K562 (cell line): ENCODE measurements at regions not wholly inside any gene's neighbourhood (a gene's known extent, or its start where the extent isn't known, plus 50 kb on each side); places are given as distances from the start of the nearest gene placed in this dataset.

ENCODE experiments used
- ATAC-seq: fragments of 200-7000 bp; cut with Tn5 transposase; 3 replicates; pipeline ENCODE4 v1.9.1; 2020; ENCODE audit warnings: moderate library complexity
- BruUV-seq: library from RNA; stranded (reverse); fragments of 400-500 nt; replicated peaks from 2 replicates; lab custom pipeline; 2021; lab: Mats Ljungman, UMichigan
- CTCF ChIA-PET: fragments of 300-600 bp; formaldehyde crosslinking; extraction: SDS; loops from one replicate; lab custom pipeline; 2021; ENCODE audit warnings: low intra/inter-chr PET ratio; lab: Yijun Ruan, JAX
- POLR2A ChIA-PET: fragments of 300-600, 350-650 bp; sonication (Branson Sonifier 250); formaldehyde crosslinking; extraction: SDS; loops from one replicate; lab custom pipeline; 2021; ENCODE audit warnings: antibody characterized with exemption, inconsistent platforms; lab: Yijun Ruan, JAX
- DNase-seq, 4 experiments: peaks; one replicate each; pipeline versions ENCODE4 v3.0.0 to v3.0.0-alpha.2; 2011 to 2018; ENCODE audit warnings: low spot score in 3 of 4, mixed read lengths in 3 of 4; ENCODE audit errors: extremely low read depth in 1 of 4
- FAIRE-seq: peaks from 2 replicates; lab custom pipeline; 2011; peaks lifted over from hg19 to GRCh38; lab: Jason Lieb, UNC
- H2AFZ ChIP-seq: 2 replicates; pipeline ENCODE4 v1.6.0; 2011; ENCODE audit warnings: low read depth, low read length, control low read depth, inconsistent platforms
- H3K27ac ChIP-seq: fragments of 200-600 bp; 3 replicates; pipeline ENCODE4 v1.8.0; 2011; ENCODE audit warnings: low read depth, mild to moderate bottlenecking, control low read depth, inconsistent platforms, low read length, moderate library complexity, mixed read lengths; ENCODE audit errors: extremely low read depth
- H3K27me3 ChIP-seq, 2 experiments: fragments of 300-600 bp in 1 of 2; 2 replicates in 1 of 2; 3 replicates in 1 of 2; pipeline versions ENCODE4 v1.6.0 to v1.8.0; 2011; ENCODE audit warnings: inconsistent platforms in 2 of 2, low read length in 2 of 2, mild to moderate bottlenecking in 1 of 2, mixed read lengths in 1 of 2, moderate library complexity in 1 of 2; ENCODE audit not compliant: control insufficient read depth in 2 of 2, insufficient read depth in 2 of 2
- H3K36me3 ChIP-seq: fragments of 300-600 bp; 3 replicates; pipeline ENCODE4 v1.8.0; 2011; ENCODE audit warnings: mild to moderate bottlenecking, low read length, inconsistent platforms; ENCODE audit not compliant: control insufficient read depth, insufficient read depth
- H3K4me1 ChIP-seq, 2 experiments: fragments of 200-600 bp in 1 of 2; replicated peaks in 1 of 2; 2 replicates in 1 of 2; 3 replicates in 1 of 2; pipeline versions ENCODE4 v1.5.1 to v1.8.0; 2011; ENCODE audit warnings: inconsistent platforms in 2 of 2, low read length in 2 of 2, mild to moderate bottlenecking in 1 of 2, mixed read lengths in 1 of 2, moderate library complexity in 1 of 2; ENCODE audit not compliant: control insufficient read depth in 2 of 2, insufficient read depth in 2 of 2
- H3K4me2 ChIP-seq: 2 replicates; pipeline ENCODE4 v1.6.1; 2011; ENCODE audit warnings: low read length, control low read depth, inconsistent platforms, mixed read lengths; ENCODE audit not compliant: insufficient read depth
- H3K4me3 ChIP-seq: fragments of 200-600 bp; sonication (generic), shearing (Covaris generic); 2 replicates; pipeline ENCODE4 v1.5.1; 2016; ENCODE audit warnings: control low read depth, inconsistent platforms
- H3K79me2 ChIP-seq: fragments of 200-600 bp; 3 replicates; pipeline ENCODE4 v1.8.0; 2011; ENCODE audit warnings: low read length, inconsistent platforms; ENCODE audit not compliant: control insufficient read depth, insufficient read depth
- H3K9ac ChIP-seq, 2 experiments: 2 replicates each; pipeline versions ENCODE4 v1.6.0 to v1.6.1; 2011; ENCODE audit warnings: low read depth in 2 of 2, low read length in 2 of 2, control low read depth in 1 of 2, inconsistent platforms in 1 of 2, mild to moderate bottlenecking in 1 of 2, mixed read lengths in 1 of 2; ENCODE audit not compliant: insufficient read depth in 1 of 2
- H3K9me1 ChIP-seq: one replicate; pipeline ENCODE4 v1.6.0; 2011; ENCODE audit warnings: inconsistent platforms, mild to moderate bottlenecking, low read length, moderate library complexity; ENCODE audit not compliant: control insufficient read depth, insufficient read depth
- H3K9me3 ChIP-seq: replicated peaks from 2 replicates; pipeline ENCODE4 v1.5.1; 2011; ENCODE audit warnings: low read depth, low read length, inconsistent platforms; ENCODE audit not compliant: control insufficient read depth, insufficient read depth
- H4K20me1 ChIP-seq: replicated peaks from 2 replicates; pipeline ENCODE4 v1.6.1; 2011; ENCODE audit warnings: low read length, inconsistent platforms, mixed read lengths; ENCODE audit not compliant: control insufficient read depth, insufficient read depth
- BHLHE40 ChIP-seq: IDR thresholded peaks from 2 replicates; pipeline ENCODE4 v1.6.1; 2011; ENCODE audit warnings: low read length, improper control_type of control experiment
- DACH1 ChIP-seq: fragments of 450-650 bp; IDR thresholded peaks from 2 replicates; pipeline ENCODE4 v1.6.1; 2018; ENCODE audit not compliant: partially characterized antibody
- EHMT2 ChIP-seq: fragments of 450-650 bp; IDR thresholded peaks from 2 replicates; pipeline ENCODE4 v1.6.1; 2018; ENCODE audit warnings: antibody characterized with exemption
- ETV1 ChIP-seq: fragments of 450-650 bp; conservative IDR thresholded peaks from 2 replicates; pipeline ENCODE4 v1.6.1; 2016; ENCODE audit warnings: missing genetic modification characterization, control low read depth, low read depth, missing compliant biosample characterization
- FOXM1 ChIP-seq, 2 experiments: fragments of 450-650 bp in 1 of 2; sonication (generic) in 1 of 2; formaldehyde crosslinking in 1 of 2; IDR thresholded peaks; 2 replicates each; pipeline versions ENCODE4 v1.6.1 to v1.9.0; 2017 to 2022; ENCODE audit warnings: low read depth in 2 of 2, mild to moderate bottlenecking in 2 of 2, missing genetic modification reagents in 1 of 2, moderate library complexity in 1 of 2
- MAFG ChIP-seq: fragments of 450-650 bp; conservative IDR thresholded peaks from 2 replicates; pipeline ENCODE4 v1.6.1; 2016; ENCODE audit warnings: missing genetic modification characterization, missing compliant biosample characterization
- PHF8 ChIP-seq: fragments of 200-600 bp; sonication (generic); IDR thresholded peaks from 2 replicates; pipeline ENCODE4 v1.6.1; 2012; ENCODE audit warnings: mixed run types, mild to moderate bottlenecking, inconsistent platforms, low read length, moderate library complexity, borderline replicate concordance
- POLR2H ChIP-seq: IDR thresholded peaks from 2 replicates; pipeline ENCODE4 v1.6.1; 2016; ENCODE audit warnings: missing genetic modification characterization, low read depth, mild to moderate bottlenecking, control low read depth, missing compliant biosample characterization, moderate library complexity
- STAT5B ChIP-seq: fragments of 250-450 bp; sonication (Bioruptor Pico); IDR thresholded peaks from 2 replicates; pipeline ENCODE4 v1.8.0; 2021; ENCODE audit warnings: mild to moderate bottlenecking, inconsistent platforms
- U2AF2 ChIP-seq: fragments of 200-400 bp; formaldehyde crosslinking; optimal IDR thresholded peaks from 2 replicates; pipeline ENCODE3; 2017; ENCODE audit warnings: low read depth, mild to moderate bottlenecking, low read length
- ZNF311 ChIP-seq: fragments of 250-450 bp; sonication (Bioruptor Pico); IDR thresholded peaks from 2 replicates; pipeline ENCODE4 v1.4.0; 2020; ENCODE audit warnings: mild to moderate bottlenecking, moderate library complexity
- ZNF436 ChIP-seq: fragments of 250-450, 450-650 bp; sonication (Bioruptor Pico); formaldehyde crosslinking; IDR thresholded peaks from 2 replicates; pipeline ENCODE4 v1.7.0; 2020; ENCODE audit warnings: mild to moderate bottlenecking
- WGBS: fragments of 100-300 bp; shearing (Covaris generic); methylation state at CpG from one replicate; pipeline ENCODE4 v1.1.6; 2016; ENCODE audit warnings: low coverage, mixed read lengths; ENCODE audit not compliant: insufficient coverage; ENCODE audit errors: missing lambda C conversion rate; 5-methylcytosine and 5-hydroxymethylcytosine counted together
- in situ Hi-C: fragments of 300-500 bp; cut with MboI; formaldehyde crosslinking; loops from 4 replicates; pipeline ENCODE4 v1.15.0; 2018; ENCODE audit warnings: inconsistent platforms, mixed read lengths
- intact Hi-C: fragments of 100-400 bp; cut with micrococcal nuclease; formaldehyde crosslinking; loops from 2 replicates; pipeline ENCODE4 v1.14.2; 2022
- TF ChIP-seq, protein P1 (sequence below): fragments of 450-650 bp; IDR thresholded peaks from 2 replicates; pipeline ENCODE4 v1.7.1; 2018; ENCODE audit warnings: mild to moderate bottlenecking, low read depth; ENCODE audit not compliant: partially characterized antibody

DNA sequence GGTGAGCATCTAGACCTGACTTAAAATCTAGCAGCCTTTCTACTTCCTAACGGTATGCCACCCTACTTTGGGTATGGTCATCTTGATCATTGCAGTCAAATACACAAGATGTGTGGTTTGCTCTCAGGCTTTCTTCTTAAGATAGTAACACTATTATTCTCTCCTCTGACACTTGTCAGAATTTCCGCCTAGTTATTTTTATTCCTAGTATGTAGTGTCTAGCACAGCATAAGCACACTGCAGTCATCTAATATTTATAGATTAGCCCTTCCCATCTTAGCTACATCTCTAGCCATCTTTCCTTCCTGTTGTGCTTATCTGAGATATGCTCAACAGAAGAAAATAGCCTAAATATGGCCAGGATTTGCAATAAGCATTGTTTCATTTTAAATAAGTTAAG, 180.1 kb downstream of the C12orf50 start:
- no peaks in the 10 kb centered on the region for H3K36me3 ChIP-seq
- CTCF ChIA-PET, result no interaction called here
- ATAC-seq (no peak), DNase-seq (no peak), FAIRE-seq (no peak)
- intact Hi-C loops, result loop anchor here (2.0 to 10.0 kb wide), 2 partner anchors 146 to 1926 kb away; no protein-coding TSS in a partner anchor
- no peak overlapping the region for H3K27ac ChIP-seq
- BruUV-seq, result no TSS peak
- no peak overlapping the region for H2AFZ ChIP-seq
- no peak overlapping the region for H3K4me2 ChIP-seq
- H3K4me3 ChIP-seq, result no peak overlapping the region
- no peaks in the 10 kb centered on the region for H3K27me3 ChIP-seq
- H3K9ac ChIP-seq, result no peak overlapping the region
- H3K79me2 ChIP-seq, result no peaks in the 10 kb centered on the region
- WGBS, result 0% methylated on average over 2 of the region's 2 CpGs
- in situ Hi-C loops, result no loop called here
- no peaks in the 10 kb centered on the region for H3K4me1 ChIP-seq
- POLR2A ChIA-PET, result no interaction called here
- H3K9me3 ChIP-seq, result no peaks in the 10 kb centered on the region
- H3K9me1 ChIP-seq, result no peaks in the 10 kb centered on the region
- no peaks in the 10 kb centered on the region for H4K20me1 ChIP-seq
- TF ChIP-seq MAFG (tag) (no peak), ZNF436 (no peak), EHMT2 (no peak), PHF8 (no peak), FOXM1 (IDR thresholded peaks at IDR 0.05; ENCODE audit: low read depth) (no peak), FOXM1 (CRISPR knock-in tag; IDR thresholded peaks at IDR 0.05; ENCODE audit: low read depth) (no peak), ETV1 (no peak), POLR2H (tag) (no peak), BHLHE40 (no peak), DACH1 (no peak), STAT5B (CRISPR knock-in tag) (no peak), U2AF2 (no peak), ZNF311 (no peak)
- TF ChIP-seq, protein P1, sequence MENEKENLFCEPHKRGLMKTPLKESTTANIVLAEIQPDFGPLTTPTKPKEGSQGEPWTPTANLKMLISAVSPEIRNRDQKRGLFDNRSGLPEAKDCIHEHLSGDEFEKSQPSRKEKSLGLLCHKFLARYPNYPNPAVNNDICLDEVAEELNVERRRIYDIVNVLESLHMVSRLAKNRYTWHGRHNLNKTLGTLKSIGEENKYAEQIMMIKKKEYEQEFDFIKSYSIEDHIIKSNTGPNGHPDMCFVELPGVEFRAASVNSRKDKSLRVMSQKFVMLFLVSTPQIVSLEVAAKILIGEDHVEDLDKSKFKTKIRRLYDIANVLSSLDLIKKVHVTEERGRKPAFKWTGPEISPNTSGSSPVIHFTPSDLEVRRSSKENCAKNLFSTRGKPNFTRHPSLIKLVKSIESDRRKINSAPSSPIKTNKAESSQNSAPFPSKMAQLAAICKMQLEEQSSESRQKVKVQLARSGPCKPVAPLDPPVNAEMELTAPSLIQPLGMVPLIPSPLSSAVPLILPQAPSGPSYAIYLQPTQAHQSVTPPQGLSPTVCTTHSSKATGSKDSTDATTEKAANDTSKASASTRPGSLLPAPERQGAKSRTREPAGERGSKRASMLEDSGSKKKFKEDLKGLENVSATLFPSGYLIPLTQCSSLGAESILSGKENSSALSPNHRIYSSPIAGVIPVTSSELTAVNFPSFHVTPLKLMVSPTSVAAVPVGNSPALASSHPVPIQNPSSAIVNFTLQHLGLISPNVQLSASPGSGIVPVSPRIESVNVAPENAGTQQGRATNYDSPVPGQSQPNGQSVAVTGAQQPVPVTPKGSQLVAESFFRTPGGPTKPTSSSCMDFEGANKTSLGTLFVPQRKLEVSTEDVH, result no peak
